Nephron progenitor cell (in vitro differentiated cells): ENCODE measurements at regions not wholly inside any gene's neighbourhood (a gene's known extent, or its start where the extent isn't known, plus 50 kb on each side); places are given as distances from the start of the nearest gene placed in this dataset.
"Not testable (repeated sequence)": the region's sequence is repeated elsewhere in the genome, so short reads cannot be mapped to it uniquely, and the experiment has no call there.

ENCODE experiments used
- DNase-seq: peaks from one replicate; pipeline ENCODE4 v3.0.0; 2021
- H3K27ac Mint-ChIP-seq: 2 replicates; pipeline ENCODE4 v1.8.0; 2021; ENCODE audit warnings: mild to moderate bottlenecking, moderate library complexity, mixed read lengths
- H3K27me3 Mint-ChIP-seq: 2 replicates; pipeline ENCODE4 v1.8.0; 2021; ENCODE audit warnings: mild to moderate bottlenecking, low read depth, mixed read lengths; ENCODE audit not compliant: poor library complexity
- H3K36me3 Mint-ChIP-seq: 2 replicates; pipeline ENCODE4 v1.8.0; 2021; ENCODE audit warnings: low read depth, mixed read lengths
- H3K4me1 Mint-ChIP-seq: 2 replicates; pipeline ENCODE4 v1.8.0; 2021; ENCODE audit warnings: mixed read lengths
- H3K4me3 Mint-ChIP-seq: 2 replicates; pipeline ENCODE4 v1.8.0; 2021; ENCODE audit warnings: mild to moderate bottlenecking, moderate library complexity, mixed read lengths
- H3K9me3 Mint-ChIP-seq: 2 replicates; pipeline ENCODE4 v1.8.0; 2021; ENCODE audit warnings: mild to moderate bottlenecking, moderate library complexity, mixed read lengths
- CTCF ChIP-seq: fragments of 200-600 bp; sonication (generic); IDR thresholded peaks from 2 replicates; pipeline ENCODE4 v1.5.0; 2021; ENCODE audit warnings: antibody characterized with exemption

GRCh38 chr17:27199948-27200347 is 94.0 kb upstream of the WSB1 start:
- H3K4me1 Mint-ChIP-seq, result no peaks in the 10 kb centered on the region

GRCh38 chr17:27200476-27200875 is 93.4 kb upstream of the WSB1 start:
- H3K27me3 Mint-ChIP-seq, result peaks cover 3% of the 10 kb centered on the region
- H3K27ac Mint-ChIP-seq, result no peak overlapping the region

More at GRCh38 chr17:27199948-27200347, 94.0 kb upstream of the WSB1 start:
- peaks cover 51% of the 10 kb centered on the region for H3K9me3 Mint-ChIP-seq
- H3K27ac Mint-ChIP-seq, result no peak overlapping the region
- no peak for TF ChIP-seq CTCF
- no peak overlapping the region for H3K4me3 Mint-ChIP-seq
- DNase-seq, result no peak
- H3K36me3 Mint-ChIP-seq, result no peaks in the 10 kb centered on the region
- H3K27me3 Mint-ChIP-seq, result peaks cover 3% of the 10 kb centered on the region

GRCh38 chr17:27203241-27203640 is 90.7 kb upstream of the WSB1 start:
- Mint-ChIP-seq H3K27ac (no peak overlapping the region), H3K27me3 (peaks cover 3% of the 10 kb centered on the region), H3K4me3 (no peak overlapping the region), H3K36me3 (no peaks in the 10 kb centered on the region), H3K4me1 (no peaks in the 10 kb centered on the region), H3K9me3 (peaks cover 37% of the 10 kb centered on the region)
- DNase-seq, result no peak
- no peak for TF ChIP-seq CTCF

More at GRCh38 chr17:27200476-27200875, 93.4 kb upstream of the WSB1 start:
- Mint-ChIP-seq H3K4me1 (no peaks in the 10 kb centered on the region), H3K36me3 (no peaks in the 10 kb centered on the region), H3K4me3 (no peak overlapping the region), H3K9me3 (peaks cover 46% of the 10 kb centered on the region)
- DNase-seq, result no peak
- TF ChIP-seq CTCF, result no peak

GRCh38 chr17:27206447-27206846 is 87.5 kb upstream of the WSB1 start:
- no peak overlapping the region for H3K27ac Mint-ChIP-seq
- H3K27me3 Mint-ChIP-seq, result no peaks in the 10 kb centered on the region
- no peaks in the 10 kb centered on the region for H3K36me3 Mint-ChIP-seq
- TF ChIP-seq CTCF, result no peak
- peaks cover 36% of the 10 kb centered on the region for H3K9me3 Mint-ChIP-seq
- DNase-seq, result no peak
- H3K4me1 Mint-ChIP-seq, result no peaks in the 10 kb centered on the region
- H3K4me3 Mint-ChIP-seq, result no peak overlapping the region

- Mint-ChIP-seq H3K27me3 (no peaks in the 10 kb centered on the region), H3K4me1 (no peaks in the 10 kb centered on the region), H3K4me3 (no peak overlapping the region), H3K9me3 (peaks cover 36% of the 10 kb centered on the region), H3K27ac (no peak overlapping the region), H3K36me3 (no peaks in the 10 kb centered on the region)
- no peak for TF ChIP-seq CTCF
- DNase-seq, result no peak
Measured at GRCh38 chr17:27207073-27207513, 86.8 kb upstream of the WSB1 start.

GRCh38 chr17:27208370-27208769 is 85.5 kb upstream of the WSB1 start:
- H3K36me3 Mint-ChIP-seq, H3K27ac Mint-ChIP-seq, H3K4me1 Mint-ChIP-seq, H3K4me3 Mint-ChIP-seq, DNase-seq, H3K27me3 Mint-ChIP-seq: not testable (repeated sequence)
- H3K9me3 Mint-ChIP-seq, result peaks cover 38% of the 10 kb centered on the region
